ENCODE measurements at regions not wholly inside any gene's neighbourhood (a gene's known extent, or its start where the extent isn't known, plus 50 kb on each side); places are given as distances from the start of the nearest gene placed in this dataset.
"Not testable (repeated sequence)": the region's sequence is repeated elsewhere in the genome, so short reads cannot be mapped to it uniquely, and the experiment has no call there.

- H3K9ac ChIP-seq (ENCODE audit: low read length), result no peak overlapping the region
- H3K36me3 ChIP-seq (ENCODE audit: control insufficient read depth, insufficient read depth, low read length), result no peaks in the 10 kb centered on the region
- no peak overlapping the region for H3K27ac ChIP-seq (ENCODE audit: low read depth, low read length)
- H3K27me3 ChIP-seq (ENCODE audit: control insufficient read depth, insufficient read depth, low read length), result no peaks in the 10 kb centered on the region
- H3K4me3 ChIP-seq (ENCODE audit: low read length), result no peak overlapping the region
- no peaks in the 10 kb centered on the region for H3K4me1 ChIP-seq (ENCODE audit: control insufficient read depth, insufficient read depth, low read length)
Observed at GRCh38 chr10:57921140-57921539, 346.6 kb downstream of the IPMK start.

GRCh38 chr10:57919864-57920263 is 347.8 kb downstream of the IPMK start:
- Histone ChIP-seq H3K27me3 (ENCODE audit: control insufficient read depth, insufficient read depth, low read length) (no peaks in the 10 kb centered on the region), H3K4me1 (ENCODE audit: control insufficient read depth, insufficient read depth, low read length) (no peaks in the 10 kb centered on the region), H3K27ac (ENCODE audit: low read depth, low read length) (no peak overlapping the region), H3K9ac (ENCODE audit: low read length) (no peak overlapping the region), H3K36me3 (ENCODE audit: control insufficient read depth, insufficient read depth, low read length) (no peaks in the 10 kb centered on the region), H3K4me3 (ENCODE audit: low read length) (no peak overlapping the region)

GRCh38 chr10:57917019-57917418 is 350.7 kb downstream of the IPMK start:
- no peaks in the 10 kb centered on the region for H3K36me3 ChIP-seq (ENCODE audit: control insufficient read depth, insufficient read depth, low read length)
- no peak overlapping the region for H3K9ac ChIP-seq (ENCODE audit: low read length)
- no peaks in the 10 kb centered on the region for H3K4me1 ChIP-seq (ENCODE audit: control insufficient read depth, insufficient read depth, low read length)
- H3K4me3 ChIP-seq (ENCODE audit: low read length), result no peak overlapping the region
- no peaks in the 10 kb centered on the region for H3K27me3 ChIP-seq (ENCODE audit: control insufficient read depth, insufficient read depth, low read length)
- H3K27ac ChIP-seq (ENCODE audit: low read depth, low read length), result no peak overlapping the region

- Histone ChIP-seq H3K4me1 (ENCODE audit: control insufficient read depth, insufficient read depth, low read length) (no peaks in the 10 kb centered on the region), H3K9ac (ENCODE audit: low read length) (no peak overlapping the region), H3K36me3 (ENCODE audit: control insufficient read depth, insufficient read depth, low read length) (no peaks in the 10 kb centered on the region), H3K4me3 (ENCODE audit: low read length) (no peak overlapping the region), H3K27ac (ENCODE audit: low read depth, low read length) (no peak overlapping the region), H3K27me3 (ENCODE audit: control insufficient read depth, insufficient read depth, low read length) (no peaks in the 10 kb centered on the region)
Observed at GRCh38 chr10:57905861-57906260, 361.8 kb downstream of the IPMK start.

- Histone ChIP-seq H3K4me1 (ENCODE audit: control insufficient read depth, insufficient read depth, low read length) (no peaks in the 10 kb centered on the region), H3K27ac (ENCODE audit: low read depth, low read length) (no peak overlapping the region), H3K4me3 (ENCODE audit: low read length) (no peak overlapping the region), H3K9ac (ENCODE audit: low read length) (no peak overlapping the region), H3K36me3 (ENCODE audit: control insufficient read depth, insufficient read depth, low read length) (no peaks in the 10 kb centered on the region), H3K27me3 (ENCODE audit: control insufficient read depth, insufficient read depth, low read length) (no peaks in the 10 kb centered on the region)
Observed at GRCh38 chr10:57905010-57905409, 362.7 kb downstream of the IPMK start.

- Histone ChIP-seq H3K27ac (ENCODE audit: low read depth, low read length) (no peak overlapping the region), H3K36me3 (ENCODE audit: control insufficient read depth, insufficient read depth, low read length) (no peaks in the 10 kb centered on the region), H3K4me3 (ENCODE audit: low read length) (no peak overlapping the region), H3K4me1 (ENCODE audit: control insufficient read depth, insufficient read depth, low read length) (no peaks in the 10 kb centered on the region), H3K9ac (ENCODE audit: low read length) (no peak overlapping the region), H3K27me3 (ENCODE audit: control insufficient read depth, insufficient read depth, low read length) (no peaks in the 10 kb centered on the region)
Observed at GRCh38 chr10:57898231-57898630, 369.5 kb downstream of the IPMK start.

- Histone ChIP-seq H3K27me3 (ENCODE audit: control insufficient read depth, insufficient read depth, low read length) (no peaks in the 10 kb centered on the region), H3K4me1 (ENCODE audit: control insufficient read depth, insufficient read depth, low read length) (no peaks in the 10 kb centered on the region), H3K36me3 (ENCODE audit: control insufficient read depth, insufficient read depth, low read length) (no peaks in the 10 kb centered on the region), H3K4me3 (ENCODE audit: low read length) (no peak overlapping the region), H3K9ac (ENCODE audit: low read length) (no peak overlapping the region), H3K27ac (ENCODE audit: low read depth, low read length) (no peak overlapping the region)
Observed at GRCh38 chr10:57897611-57898010, 370.1 kb downstream of the IPMK start.

GRCh38 chr10:57894361-57894760 is 373.3 kb downstream of the IPMK start:
- Histone ChIP-seq H3K36me3 (ENCODE audit: control insufficient read depth, insufficient read depth, low read length) (no peaks in the 10 kb centered on the region), H3K4me1 (ENCODE audit: control insufficient read depth, insufficient read depth, low read length) (no peaks in the 10 kb centered on the region), H3K27me3 (ENCODE audit: control insufficient read depth, insufficient read depth, low read length) (no peaks in the 10 kb centered on the region), H3K9ac (ENCODE audit: low read length) (no peak overlapping the region), H3K27ac (ENCODE audit: low read depth, low read length) (no peak overlapping the region), H3K4me3 (ENCODE audit: low read length) (no peak overlapping the region)

- H3K27me3 ChIP-seq (ENCODE audit: control insufficient read depth, insufficient read depth, low read length), result no peaks in the 10 kb centered on the region
- no peak overlapping the region for H3K4me3 ChIP-seq (ENCODE audit: low read length)
- H3K36me3 ChIP-seq (ENCODE audit: control insufficient read depth, insufficient read depth, low read length), result no peaks in the 10 kb centered on the region
- H3K4me1 ChIP-seq (ENCODE audit: control insufficient read depth, insufficient read depth, low read length), result no peaks in the 10 kb centered on the region
- no peak overlapping the region for H3K9ac ChIP-seq (ENCODE audit: low read length)
- no peak overlapping the region for H3K27ac ChIP-seq (ENCODE audit: low read depth, low read length)
Observed at GRCh38 chr10:57891201-57892006, 376.3 kb downstream of the IPMK start.

GRCh38 chr10:57890691-57891090 is 377.0 kb downstream of the IPMK start:
- no peaks in the 10 kb centered on the region for H3K36me3 ChIP-seq (ENCODE audit: control insufficient read depth, insufficient read depth, low read length)
- H3K27me3 ChIP-seq (ENCODE audit: control insufficient read depth, insufficient read depth, low read length), result no peaks in the 10 kb centered on the region
- H3K4me3 ChIP-seq (ENCODE audit: low read length), result no peak overlapping the region
- no peak overlapping the region for H3K27ac ChIP-seq (ENCODE audit: low read depth, low read length)
- H3K9ac ChIP-seq (ENCODE audit: low read length), result no peak overlapping the region
- no peaks in the 10 kb centered on the region for H3K4me1 ChIP-seq (ENCODE audit: control insufficient read depth, insufficient read depth, low read length)

GRCh38 chr10:57885618-57885968 is 382.1 kb downstream of the IPMK start:
- not testable (repeated sequence) for H3K36me3 ChIP-seq (ENCODE audit: control insufficient read depth, insufficient read depth, low read length); H3K27ac ChIP-seq (ENCODE audit: low read depth, low read length); H3K27me3 ChIP-seq (ENCODE audit: control insufficient read depth, insufficient read depth, low read length); H3K4me1 ChIP-seq (ENCODE audit: control insufficient read depth, insufficient read depth, low read length); H3K4me3 ChIP-seq (ENCODE audit: low read length); H3K9ac ChIP-seq (ENCODE audit: low read length)

- Histone ChIP-seq H3K4me1 (ENCODE audit: control insufficient read depth, insufficient read depth, low read length) (no peaks in the 10 kb centered on the region), H3K9ac (ENCODE audit: low read length) (no peak overlapping the region), H3K36me3 (ENCODE audit: control insufficient read depth, insufficient read depth, low read length) (no peaks in the 10 kb centered on the region), H3K4me3 (ENCODE audit: low read length) (no peak overlapping the region), H3K27ac (ENCODE audit: low read depth, low read length) (no peak overlapping the region), H3K27me3 (ENCODE audit: control insufficient read depth, insufficient read depth, low read length) (no peaks in the 10 kb centered on the region)
Observed at GRCh38 chr10:57884965-57885617, 382.6 kb downstream of the IPMK start.

- Histone ChIP-seq H3K4me1 (ENCODE audit: control insufficient read depth, insufficient read depth, low read length) (no peaks in the 10 kb centered on the region), H3K4me3 (ENCODE audit: low read length) (no peak overlapping the region), H3K27me3 (ENCODE audit: control insufficient read depth, insufficient read depth, low read length) (no peaks in the 10 kb centered on the region), H3K9ac (ENCODE audit: low read length) (no peak overlapping the region), H3K36me3 (ENCODE audit: control insufficient read depth, insufficient read depth, low read length) (no peaks in the 10 kb centered on the region), H3K27ac (ENCODE audit: low read depth, low read length) (no peak overlapping the region)
Observed at GRCh38 chr10:57884407-57884806, 383.3 kb downstream of the IPMK start.

All from rectal smooth muscle tissue (tissue), 1 donor.